GM12878 (cell line): ENCODE measurements at regions not wholly inside any gene's neighbourhood (a gene's known extent, or its start where the extent isn't known, plus 50 kb on each side); places are given as distances from the start of the nearest gene placed in this dataset.

Experiments
- CTCF ChIP-seq, 3 experiments: IDR thresholded peaks in 2 of 3; conservative IDR thresholded peaks in 1 of 3; 2 replicates each; pipeline ENCODE4 v1.5.1; 2011; ENCODE audit warnings: low read depth in 3 of 3, low read length in 3 of 3, mild to moderate bottlenecking in 3 of 3, control low read depth in 2 of 3, moderate library complexity in 2 of 3, inconsistent platforms in 1 of 3, mixed read lengths in 1 of 3; ENCODE audit not compliant: control insufficient read depth in 2 of 3, insufficient read depth in 1 of 3; ENCODE audit errors: extremely low read depth in 1 of 3
- TAF1 ChIP-seq: IDR thresholded peaks from 2 replicates; pipeline ENCODE4 v1.6.1; 2011; ENCODE audit warnings: mild to moderate bottlenecking, low read depth, low read length, borderline replicate concordance
- ZNF24 ChIP-seq: fragments of 450-650 bp; IDR thresholded peaks from 2 replicates; pipeline ENCODE4 v1.6.1; 2017; ENCODE audit warnings: antibody characterized with exemption, mild to moderate bottlenecking
- TF ChIP-seq, protein P1 (sequence below): fragments of 450-650 bp; conservative IDR thresholded peaks from 2 replicates; pipeline ENCODE4 v1.6.1; 2017; ENCODE audit warnings: mild to moderate bottlenecking, moderate library complexity

DNA sequence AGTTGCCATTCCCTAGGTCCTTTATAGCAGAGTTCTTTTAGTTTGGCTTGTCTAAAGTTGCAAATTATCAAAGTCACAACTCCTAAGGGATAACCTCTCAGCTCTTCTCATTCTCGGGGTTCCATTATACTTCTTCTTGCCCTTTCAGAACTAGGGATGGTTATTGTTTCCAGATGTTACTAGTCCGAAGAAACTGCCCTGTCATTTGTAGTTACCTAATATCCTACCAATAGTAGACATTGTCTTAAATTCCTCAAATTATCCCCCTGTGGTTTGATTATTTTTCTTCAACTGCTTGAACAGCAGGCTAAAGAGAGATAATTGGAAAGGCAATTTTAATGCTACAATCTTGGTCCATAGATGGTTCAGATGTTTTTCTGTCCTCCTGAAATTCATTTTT is 709.8 kb downstream of the KCTD16 start:
- TF ChIP-seq CTCF (IDR thresholded peaks at IDR 0.05 in 2 of 3, conservative IDR thresholded peaks at IDR 0.05 in 1 of 3; ENCODE audit: control insufficient read depth in 2 of 3, extremely low read depth in 1 of 3, insufficient read depth in 1 of 3, low read depth in 3 of 3, low read length in 3 of 3) (no peak), TAF1 (no peak), ZNF24 (no peak)
- TF ChIP-seq, protein P1, sequence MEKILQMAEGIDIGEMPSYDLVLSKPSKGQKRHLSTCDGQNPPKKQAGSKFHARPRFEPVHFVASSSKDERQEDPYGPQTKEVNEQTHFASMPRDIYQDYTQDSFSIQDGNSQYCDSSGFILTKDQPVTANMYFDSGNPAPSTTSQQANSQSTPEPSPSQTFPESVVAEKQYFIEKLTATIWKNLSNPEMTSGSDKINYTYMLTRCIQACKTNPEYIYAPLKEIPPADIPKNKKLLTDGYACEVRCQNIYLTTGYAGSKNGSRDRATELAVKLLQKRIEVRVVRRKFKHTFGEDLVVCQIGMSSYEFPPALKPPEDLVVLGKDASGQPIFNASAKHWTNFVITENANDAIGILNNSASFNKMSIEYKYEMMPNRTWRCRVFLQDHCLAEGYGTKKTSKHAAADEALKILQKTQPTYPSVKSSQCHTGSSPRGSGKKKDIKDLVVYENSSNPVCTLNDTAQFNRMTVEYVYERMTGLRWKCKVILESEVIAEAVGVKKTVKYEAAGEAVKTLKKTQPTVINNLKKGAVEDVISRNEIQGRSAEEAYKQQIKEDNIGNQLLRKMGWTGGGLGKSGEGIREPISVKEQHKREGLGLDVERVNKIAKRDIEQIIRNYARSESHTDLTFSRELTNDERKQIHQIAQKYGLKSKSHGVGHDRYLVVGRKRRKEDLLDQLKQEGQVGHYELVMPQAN: no peak
